GM20000 (cell line): ENCODE measurements at regions not wholly inside any gene's neighbourhood (a gene's known extent, or its start where the extent isn't known, plus 50 kb on each side); places are given as distances from the start of the nearest gene placed in this dataset.
A peak's percentile ranks its signal among the peaks of the same experiment; 100 is the strongest.
"Not testable (repeated sequence)": the region's sequence is repeated elsewhere in the genome, so short reads cannot be mapped to it uniquely, and the experiment has no call there.

Experiments used
- DNase-seq: peaks from one replicate; pipeline ENCODE4 v3.0.0; 2012; ENCODE audit warnings: low spot score
- TF ChIP-seq, protein P1 (sequence below): IDR thresholded peaks from 2 replicates; pipeline ENCODE4 v1.5.1; 2012; ENCODE audit warnings: mild to moderate bottlenecking, control low read depth; ENCODE audit errors: extremely low read depth, missing control alignments

DNA sequence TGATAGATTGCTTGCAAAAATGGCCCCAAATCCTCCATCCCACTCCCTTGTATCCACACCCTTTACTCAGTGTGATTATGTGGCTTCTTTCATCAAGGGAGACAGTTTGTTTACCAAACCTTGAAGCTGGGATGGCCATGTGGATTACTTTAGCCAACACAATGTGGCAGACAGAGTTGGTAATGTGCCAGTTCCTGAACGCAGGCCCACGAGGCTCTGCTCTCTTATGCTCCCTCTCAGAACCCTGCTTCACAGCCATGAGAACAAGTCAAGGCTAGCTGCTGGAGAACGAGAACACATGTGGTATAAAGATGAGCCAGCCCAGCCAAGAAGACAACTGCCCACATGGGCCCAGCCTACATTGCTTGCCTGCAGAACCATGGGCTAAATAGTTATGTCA, 162.3 kb downstream of the NDUFA12 start:
- DNase-seq: no peak
- TF ChIP-seq, protein P1, sequence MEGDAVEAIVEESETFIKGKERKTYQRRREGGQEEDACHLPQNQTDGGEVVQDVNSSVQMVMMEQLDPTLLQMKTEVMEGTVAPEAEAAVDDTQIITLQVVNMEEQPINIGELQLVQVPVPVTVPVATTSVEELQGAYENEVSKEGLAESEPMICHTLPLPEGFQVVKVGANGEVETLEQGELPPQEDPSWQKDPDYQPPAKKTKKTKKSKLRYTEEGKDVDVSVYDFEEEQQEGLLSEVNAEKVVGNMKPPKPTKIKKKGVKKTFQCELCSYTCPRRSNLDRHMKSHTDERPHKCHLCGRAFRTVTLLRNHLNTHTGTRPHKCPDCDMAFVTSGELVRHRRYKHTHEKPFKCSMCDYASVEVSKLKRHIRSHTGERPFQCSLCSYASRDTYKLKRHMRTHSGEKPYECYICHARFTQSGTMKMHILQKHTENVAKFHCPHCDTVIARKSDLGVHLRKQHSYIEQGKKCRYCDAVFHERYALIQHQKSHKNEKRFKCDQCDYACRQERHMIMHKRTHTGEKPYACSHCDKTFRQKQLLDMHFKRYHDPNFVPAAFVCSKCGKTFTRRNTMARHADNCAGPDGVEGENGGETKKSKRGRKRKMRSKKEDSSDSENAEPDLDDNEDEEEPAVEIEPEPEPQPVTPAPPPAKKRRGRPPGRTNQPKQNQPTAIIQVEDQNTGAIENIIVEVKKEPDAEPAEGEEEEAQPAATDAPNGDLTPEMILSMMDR: no peak

DNA sequence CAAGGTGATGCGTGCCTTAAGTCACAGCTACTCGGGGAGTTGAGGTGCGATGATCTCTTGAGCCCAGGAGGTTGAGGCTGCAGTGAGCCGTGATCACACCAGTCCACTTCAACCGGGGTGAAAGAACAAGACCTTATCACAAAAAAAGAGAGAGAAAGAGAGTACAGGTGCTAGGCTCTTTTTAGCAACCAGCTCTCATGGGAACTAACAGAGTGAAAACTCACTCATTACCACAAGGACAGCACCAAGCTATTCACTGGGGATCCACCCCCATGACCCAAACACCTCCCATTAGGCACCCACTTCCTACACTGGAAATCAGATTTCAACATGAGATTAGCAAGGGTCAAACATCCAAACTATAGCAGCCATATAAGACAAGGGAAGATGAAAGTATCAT, 164.2 kb downstream of the NDUFA12 start:
- DNase-seq: no peak
- TF ChIP-seq, protein P1: no peak

DNA sequence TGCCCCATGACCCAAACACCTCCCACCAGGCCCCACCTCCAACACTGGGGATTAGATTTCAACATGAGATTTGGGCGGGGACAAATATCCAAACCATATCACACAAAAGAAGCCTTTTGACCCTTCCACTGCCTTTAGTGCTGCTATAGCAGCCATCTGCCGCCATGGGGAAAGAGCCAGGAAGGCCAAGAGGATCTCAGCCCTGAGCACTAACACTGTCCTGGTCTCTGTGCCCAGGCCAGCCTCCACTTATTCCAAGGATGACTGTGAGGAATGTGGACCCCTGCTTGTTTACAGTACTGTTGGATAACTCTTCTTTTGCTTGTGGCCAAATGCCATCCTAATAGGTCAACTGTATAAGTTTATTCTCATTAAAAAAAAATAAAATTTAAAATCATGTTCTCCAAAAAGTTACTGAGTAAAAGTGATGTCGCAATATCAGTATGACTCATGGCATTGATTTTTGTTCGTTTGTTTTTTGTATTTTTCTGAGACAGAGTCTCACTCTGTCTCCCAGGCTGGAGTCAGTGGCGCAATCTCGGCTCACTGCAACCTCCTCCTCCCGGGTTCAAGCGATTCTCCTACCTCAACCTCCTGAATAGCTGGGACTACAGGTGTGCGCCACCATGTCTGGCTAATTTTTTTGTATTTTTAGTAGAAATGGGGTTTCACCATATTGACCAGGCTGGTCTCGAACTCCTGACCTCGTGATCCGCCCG, 166.4 kb downstream of the NDUFA12 start:
- DNase-seq: not testable (repeated sequence)

DNA sequence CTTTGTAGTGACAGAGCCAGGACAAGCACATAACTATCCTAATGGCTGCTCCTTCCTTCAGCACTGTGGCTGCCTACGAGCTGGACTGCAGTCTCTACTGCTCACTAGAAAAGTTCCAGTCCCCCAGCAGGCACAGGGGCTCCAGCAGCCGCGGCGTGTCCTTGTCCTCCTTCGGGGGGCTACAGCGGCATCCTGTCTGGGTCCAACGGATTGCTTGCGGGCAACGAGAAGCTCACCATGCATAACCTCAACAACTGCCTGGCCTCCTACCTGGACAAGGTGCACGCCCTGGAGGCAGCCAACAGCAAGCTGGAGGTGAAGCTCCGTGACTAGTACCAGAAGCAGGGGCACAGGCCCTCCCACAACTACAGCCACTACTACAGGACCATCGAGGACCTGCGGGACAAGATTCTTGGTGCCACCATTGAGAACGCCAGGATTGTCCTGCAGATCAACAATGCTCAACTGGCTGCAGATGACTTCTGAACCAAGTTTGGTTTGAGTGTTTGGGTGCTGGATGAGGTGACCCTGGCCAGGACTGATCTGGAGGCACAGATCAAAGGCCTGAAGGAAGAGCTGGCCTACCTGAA, 169.4 kb downstream of the NDUFA12 start:
- no peak for DNase-seq
- TF ChIP-seq, protein P1: no peak

DNA sequence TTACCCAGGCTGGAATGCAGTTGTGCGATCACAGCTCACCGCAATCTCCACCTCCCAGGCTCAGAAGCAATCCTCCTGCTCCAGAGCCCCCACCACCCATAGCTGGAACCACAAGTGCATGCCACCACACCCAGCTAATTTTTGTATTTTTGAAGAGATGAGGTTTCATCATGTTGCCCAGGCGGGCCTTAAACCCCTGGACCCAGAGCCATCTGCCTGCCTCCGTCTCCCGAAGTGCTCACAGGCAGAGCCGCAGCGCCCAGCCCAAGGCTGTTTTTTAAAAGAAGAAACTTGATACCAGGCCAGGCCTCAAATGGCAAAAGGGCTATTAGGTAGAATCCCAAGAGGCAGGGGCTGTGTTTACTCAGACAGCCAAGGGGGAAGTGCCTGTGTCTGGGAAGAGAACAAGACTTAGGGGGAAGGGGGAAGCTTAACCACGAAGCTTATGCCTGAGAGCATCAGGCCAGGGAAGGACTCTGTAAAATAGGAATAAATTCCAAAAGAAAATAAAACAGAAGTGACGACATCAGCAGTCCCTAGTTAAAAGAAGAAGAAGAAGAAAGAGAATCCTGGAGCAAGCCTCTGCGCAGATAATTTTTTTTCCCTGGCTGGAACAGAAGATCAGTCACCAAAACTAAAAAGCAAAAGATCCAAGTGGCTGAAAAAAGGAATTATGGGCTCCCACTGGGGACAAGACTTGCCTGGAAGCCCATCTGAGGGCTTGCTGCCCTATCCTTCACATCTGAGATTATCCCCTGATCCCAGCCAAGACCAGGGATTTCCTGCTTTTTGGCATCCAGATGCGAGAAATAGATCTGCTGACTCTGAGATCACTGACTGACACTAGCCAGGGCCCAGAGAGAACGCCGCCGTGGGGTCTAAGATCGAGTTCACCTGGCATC, 170.5 kb downstream of the NDUFA12 start:
- DNase-seq: no peak
- TF ChIP-seq, protein P1: no peak

DNA sequence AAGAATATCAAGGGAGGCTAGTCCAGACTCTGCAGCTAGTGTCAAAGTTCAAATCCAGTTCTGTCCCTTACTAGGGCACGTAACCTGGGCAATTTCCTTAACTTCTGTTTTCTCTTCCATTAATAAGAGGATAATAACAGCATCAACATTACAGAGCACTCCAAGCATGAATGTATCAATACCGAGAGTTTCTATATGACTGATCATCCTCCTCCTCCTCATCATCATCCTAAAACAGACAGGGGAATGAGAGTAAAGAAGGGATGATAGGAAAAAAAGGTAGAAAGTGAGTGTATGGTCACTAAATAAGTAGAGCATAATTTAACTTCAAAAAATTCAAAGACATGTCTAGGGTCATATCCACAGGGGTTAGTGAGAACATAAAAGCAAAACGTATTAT, 171.4 kb downstream of the NDUFA12 start:
- no peak for DNase-seq
- TF ChIP-seq, protein P1: no peak

DNA sequence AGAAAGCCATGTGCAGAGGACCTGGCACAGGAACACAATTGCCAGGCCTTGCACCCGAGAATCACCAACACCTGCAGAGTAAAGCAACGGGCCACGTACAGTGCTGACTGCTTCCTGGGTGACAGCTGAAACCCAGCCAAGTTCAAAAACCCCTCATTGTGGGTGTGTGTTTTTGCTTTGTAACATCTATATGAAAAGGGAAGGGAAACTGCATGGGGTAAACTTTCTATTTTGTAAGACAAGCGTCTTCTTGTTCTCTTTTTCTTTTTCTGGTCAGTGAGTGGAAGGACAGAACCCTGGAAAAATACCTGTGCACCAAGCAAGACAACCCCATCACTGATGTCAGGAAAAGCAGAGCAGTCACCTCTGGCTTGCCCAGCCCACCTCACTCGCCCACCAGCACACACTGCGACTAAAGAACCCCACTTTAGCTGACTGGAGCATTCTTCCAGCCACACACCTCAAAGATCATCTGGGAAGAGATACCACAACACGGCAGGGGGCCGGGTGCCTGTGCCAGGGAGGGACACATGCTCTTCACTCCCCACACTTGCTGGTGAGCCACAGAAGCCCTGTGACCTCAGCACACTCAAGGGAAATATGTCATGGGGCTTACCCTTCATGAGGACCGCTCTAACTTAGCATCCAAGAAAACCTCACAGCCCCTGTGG, 172.3 kb downstream of the NDUFA12 start:
- TF ChIP-seq, protein P1: no peak
- peak; percentile 82 for DNase-seq
